ENCODE measurements at regions not wholly inside any gene's neighbourhood (a gene's known extent, or its start where the extent isn't known, plus 50 kb on each side); places are given as distances from the start of the nearest gene placed in this dataset.

DNA sequence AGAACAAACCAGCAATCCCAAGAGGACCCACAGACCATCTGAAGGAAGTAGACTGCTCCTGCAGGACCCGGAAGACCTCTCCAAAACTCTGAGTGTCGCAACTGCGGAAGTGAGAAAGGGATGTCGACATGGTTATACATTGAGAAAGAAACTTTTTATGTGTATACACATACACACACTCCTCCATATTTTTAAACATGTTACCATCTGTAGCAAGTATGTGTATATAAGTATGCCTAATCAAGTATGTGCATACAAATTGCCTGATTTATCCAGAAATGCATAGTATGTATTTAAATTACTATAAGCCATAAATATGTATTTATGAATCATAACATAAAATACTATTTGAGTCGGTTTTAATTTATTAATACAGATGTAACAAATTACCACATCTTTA, 1220.7 kb downstream of the CDY2B start:
- intact Hi-C loops (cut with DNase I), result no loop called here
- no peak overlapping the region for H3K27ac ChIP-seq
- H3K27me3 ChIP-seq, result no peaks in the 10 kb centered on the region
- H3K9me3 ChIP-seq (replicated peaks in 1 of 3), result no peaks in the 10 kb centered on the region
- no peak overlapping the region for H3K4me3 ChIP-seq
- DNase-seq, result no peak
- no peak for TF ChIP-seq POLR2A (IDR thresholded peaks at IDR 0.05)
- TF ChIP-seq, protein P1, sequence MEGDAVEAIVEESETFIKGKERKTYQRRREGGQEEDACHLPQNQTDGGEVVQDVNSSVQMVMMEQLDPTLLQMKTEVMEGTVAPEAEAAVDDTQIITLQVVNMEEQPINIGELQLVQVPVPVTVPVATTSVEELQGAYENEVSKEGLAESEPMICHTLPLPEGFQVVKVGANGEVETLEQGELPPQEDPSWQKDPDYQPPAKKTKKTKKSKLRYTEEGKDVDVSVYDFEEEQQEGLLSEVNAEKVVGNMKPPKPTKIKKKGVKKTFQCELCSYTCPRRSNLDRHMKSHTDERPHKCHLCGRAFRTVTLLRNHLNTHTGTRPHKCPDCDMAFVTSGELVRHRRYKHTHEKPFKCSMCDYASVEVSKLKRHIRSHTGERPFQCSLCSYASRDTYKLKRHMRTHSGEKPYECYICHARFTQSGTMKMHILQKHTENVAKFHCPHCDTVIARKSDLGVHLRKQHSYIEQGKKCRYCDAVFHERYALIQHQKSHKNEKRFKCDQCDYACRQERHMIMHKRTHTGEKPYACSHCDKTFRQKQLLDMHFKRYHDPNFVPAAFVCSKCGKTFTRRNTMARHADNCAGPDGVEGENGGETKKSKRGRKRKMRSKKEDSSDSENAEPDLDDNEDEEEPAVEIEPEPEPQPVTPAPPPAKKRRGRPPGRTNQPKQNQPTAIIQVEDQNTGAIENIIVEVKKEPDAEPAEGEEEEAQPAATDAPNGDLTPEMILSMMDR (IDR thresholded peaks at IDR 0.05), result no peak
- WGBS, 4 donors, result 69 to 78% methylated on average over 5 of the region's 5 CpGs; no CpG with 5 or more reads in 2 of the 4 donors
- no peaks in the 10 kb centered on the region for H3K36me3 ChIP-seq (replicated peaks in 1 of 2)
- no peaks in the 10 kb centered on the region for H3K4me1 ChIP-seq (replicated peaks in 1 of 2)

DNA sequence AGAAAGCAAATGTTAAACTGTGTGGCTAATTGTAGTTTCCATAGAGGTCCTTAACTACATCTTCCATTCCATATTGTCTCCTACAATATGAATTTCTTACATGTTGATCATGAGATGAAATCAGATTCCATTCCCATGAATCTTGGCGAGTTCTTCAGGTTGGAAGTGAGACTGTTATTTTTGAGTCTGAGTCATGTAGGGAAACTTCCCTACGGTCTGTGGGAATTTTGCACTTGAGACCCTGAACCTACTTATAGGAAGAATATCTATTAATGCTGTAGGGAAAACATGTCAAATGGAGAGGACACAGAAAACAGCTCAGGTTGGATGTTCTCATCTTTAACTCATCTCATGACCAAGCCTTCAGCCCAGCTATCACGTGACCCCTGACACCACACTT, 1226.0 kb downstream of the CDY2B start:
- DNase-seq, result no peak
- Histone ChIP-seq H3K9me3 (replicated peaks in 1 of 3) (no peaks in the 10 kb centered on the region), H3K27ac (no peak overlapping the region), H3K36me3 (replicated peaks in 1 of 2) (no peaks in the 10 kb centered on the region), H3K27me3 (no peaks in the 10 kb centered on the region), H3K4me3 (no peak overlapping the region), H3K4me1 (replicated peaks in 1 of 2) (no peaks in the 10 kb centered on the region)
- TF ChIP-seq POLR2A (IDR thresholded peaks at IDR 0.05), result no peak
- TF ChIP-seq, protein P1 (IDR thresholded peaks at IDR 0.05), result no peak
- 65 to 74% methylated on average over 3 of the region's 3 CpGs; no CpG with 5 or more reads in 2 of the 4 donors for WGBS, 4 donors
- intact Hi-C loops (cut with DNase I), result no loop called here

DNA sequence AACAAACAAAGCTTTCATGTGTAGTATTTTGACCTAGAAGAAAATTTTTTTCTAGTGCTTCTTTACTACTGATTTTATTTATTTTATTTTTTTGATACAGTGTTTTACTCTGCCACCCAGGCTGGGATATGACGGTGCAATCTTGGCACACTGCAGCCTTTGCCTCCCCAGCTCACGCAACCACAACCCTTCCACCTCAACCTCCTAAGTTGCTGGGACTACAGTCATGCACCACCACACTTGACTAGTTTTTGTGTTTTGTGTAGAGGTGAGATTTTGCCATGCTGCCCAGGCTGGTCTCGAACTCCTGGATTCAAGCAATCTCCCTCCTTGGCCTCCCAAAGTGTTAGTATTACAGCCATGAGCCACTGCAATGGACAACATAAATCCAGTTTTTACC, 1234.0 kb downstream of the CDY2B start:
- DNase-seq, result no peak
- Histone ChIP-seq H3K27ac (no peak overlapping the region), H3K4me1 (replicated peaks in 1 of 2) (no peaks in the 10 kb centered on the region), H3K4me3 (no peak overlapping the region), H3K9me3 (replicated peaks in 1 of 3) (no peaks in the 10 kb centered on the region), H3K36me3 (replicated peaks in 1 of 2) (no peaks in the 10 kb centered on the region), H3K27me3 (no peaks in the 10 kb centered on the region)
- intact Hi-C loops (cut with DNase I), result no loop called here
- no peak for TF ChIP-seq POLR2A (IDR thresholded peaks at IDR 0.05)
- TF ChIP-seq, protein P1 (IDR thresholded peaks at IDR 0.05), result no peak
- 88 to 93% methylated on average over 3 of the region's 3 CpGs; no CpG with 5 or more reads in 2 of the 4 donors for WGBS, 4 donors

DNA sequence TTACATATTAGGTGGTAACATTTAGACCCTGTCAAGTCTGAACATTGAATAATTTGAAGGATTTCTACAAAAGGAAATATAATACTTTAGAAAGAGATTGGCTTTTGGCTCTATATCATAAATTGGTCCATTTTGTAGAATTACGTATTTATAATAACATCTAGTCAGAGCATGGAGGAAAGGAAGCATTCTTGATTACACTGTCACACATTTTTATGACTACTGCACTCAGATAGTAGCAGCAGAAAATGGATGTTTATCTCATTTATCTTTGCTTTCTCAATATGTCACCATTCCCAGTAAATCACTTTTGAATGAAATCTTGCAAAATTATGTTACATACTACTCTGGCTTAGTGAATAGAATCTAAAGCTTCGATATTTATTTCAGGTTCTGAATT, 1234.6 kb downstream of the CDY2B start:
- intact Hi-C loops (cut with DNase I), result no loop called here
- 82 to 87% methylated on average over 2 of the region's 2 CpGs; no CpG with 5 or more reads in 2 of the 4 donors for WGBS, 4 donors

More for the DNA sequence above, 1234.6 kb downstream of the CDY2B start:
- Histone ChIP-seq H3K27ac (no peak overlapping the region), H3K9me3 (replicated peaks in 1 of 3) (no peaks in the 10 kb centered on the region), H3K27me3 (no peaks in the 10 kb centered on the region), H3K4me3 (no peak overlapping the region), H3K4me1 (replicated peaks in 1 of 2) (no peaks in the 10 kb centered on the region), H3K36me3 (replicated peaks in 1 of 2) (no peaks in the 10 kb centered on the region)
- TF ChIP-seq, protein P1 (IDR thresholded peaks at IDR 0.05), result no peak
- no peak for TF ChIP-seq POLR2A (IDR thresholded peaks at IDR 0.05)
- DNase-seq, result no peak

Measured in adrenal gland (tissue), 9 donors.